HepG2 (cell line): ENCODE measurements at regions not wholly inside any gene's neighbourhood (a gene's known extent, or its start where the extent isn't known, plus 50 kb on each side); places are given as distances from the start of the nearest gene placed in this dataset.

ENCODE experiments used
- ELF4 ChIP-seq: sonication (generic); formaldehyde crosslinking; IDR thresholded peaks from 2 replicates; pipeline ENCODE4 v1.5.0; 2020; ENCODE audit warnings: missing genetic modification reagents, mild to moderate bottlenecking, moderate library complexity, borderline replicate concordance
- JUN ChIP-seq: sonication (generic); formaldehyde crosslinking; IDR thresholded peaks from 2 replicates; pipeline ENCODE4 v1.4.0; 2020; ENCODE audit warnings: mild to moderate bottlenecking, missing genetic modification reagents
- JUND ChIP-seq: sonication (generic); formaldehyde crosslinking; IDR thresholded peaks from 2 replicates; pipeline ENCODE4 v1.8.0; 2022; ENCODE audit warnings: mild to moderate bottlenecking, missing genetic modification reagents
- ZBTB1 ChIP-seq: sonication (generic); formaldehyde crosslinking; IDR thresholded peaks from 2 replicates; pipeline ENCODE4 v1.4.0; 2020; ENCODE audit warnings: missing genetic modification reagents, borderline replicate concordance
- ZNF274 ChIP-seq: sonication (generic); formaldehyde crosslinking; IDR thresholded peaks from 2 replicates; pipeline ENCODE4 v1.5.1; 2020; ENCODE audit warnings: mild to moderate bottlenecking, missing genetic modification reagents
- ZNF629 ChIP-seq: sonication (generic); formaldehyde crosslinking; conservative IDR thresholded peaks from 2 replicates; pipeline ENCODE4 v1.5.0; 2020; ENCODE audit warnings: missing genetic modification reagents
- ZNF75D ChIP-seq: sonication (generic); formaldehyde crosslinking; IDR thresholded peaks from 2 replicates; pipeline ENCODE4 v1.8.1; 2023; ENCODE audit warnings: missing genetic modification reagents, mild to moderate bottlenecking, borderline replicate concordance
- TF ChIP-seq, protein P1 (sequence below): IDR thresholded peaks from 2 replicates; pipeline ENCODE4 v1.6.1; 2016; ENCODE audit warnings: missing biosample characterization, missing genetic modification reagents, low read depth
- TF ChIP-seq, protein P2 (sequence below): sonication (generic); formaldehyde crosslinking; IDR thresholded peaks from 2 replicates; pipeline ENCODE4 v1.5.0; 2020; ENCODE audit warnings: mild to moderate bottlenecking, missing genetic modification reagents, moderate library complexity
- TF ChIP-seq, protein P3 (sequence below): sonication (generic); formaldehyde crosslinking; IDR thresholded peaks from 2 replicates; pipeline ENCODE4 v1.4.0; 2020; ENCODE audit warnings: missing genetic modification reagents
- TF ChIP-seq, protein P4 (sequence below): sonication (generic); formaldehyde crosslinking; IDR thresholded peaks from 2 replicates; pipeline ENCODE4 v1.4.0; 2020; ENCODE audit warnings: missing genetic modification reagents

DNA sequence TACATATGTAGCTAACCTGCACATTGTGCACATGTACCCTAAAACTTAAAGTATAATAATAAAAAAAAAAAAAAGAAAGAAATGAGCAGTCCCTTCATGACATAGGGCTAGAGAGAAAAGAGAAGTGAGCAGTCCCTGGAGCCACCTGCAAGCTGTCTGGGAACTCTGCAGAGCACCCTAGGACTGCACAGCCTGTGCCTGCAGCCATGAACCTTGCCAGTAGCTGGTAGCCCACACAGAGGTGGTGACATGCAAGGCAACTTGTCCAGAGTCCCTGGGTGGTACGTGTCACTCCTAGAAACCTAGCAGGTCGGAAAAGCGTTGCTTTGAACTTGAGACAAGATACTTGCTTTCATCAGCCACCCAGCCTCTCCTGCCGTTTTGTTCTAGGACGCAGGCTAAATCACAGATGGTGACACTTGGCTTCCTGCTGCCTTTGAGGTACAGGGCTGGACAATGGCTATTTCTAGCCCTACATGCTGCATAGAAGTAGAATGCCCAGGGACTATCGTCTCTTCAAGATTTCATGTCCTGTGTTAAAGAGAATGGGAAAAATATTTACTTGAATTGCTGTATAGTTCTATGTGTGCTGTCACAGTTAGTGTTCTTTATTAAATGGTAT lies 260.9 kb downstream of the LTN1 start:
- TF ChIP-seq ZNF75D (CRISPR knock-in tag) (no peak), ZNF629 (CRISPR knock-in tag) (no peak), ZBTB1 (CRISPR knock-in tag) (no peak), ELF4 (no peak), ZNF274 (CRISPR knock-in tag) (no peak), JUND (CRISPR knock-in tag) (no peak), JUN (CRISPR knock-in tag) (no peak)
- TF ChIP-seq, protein P1, sequence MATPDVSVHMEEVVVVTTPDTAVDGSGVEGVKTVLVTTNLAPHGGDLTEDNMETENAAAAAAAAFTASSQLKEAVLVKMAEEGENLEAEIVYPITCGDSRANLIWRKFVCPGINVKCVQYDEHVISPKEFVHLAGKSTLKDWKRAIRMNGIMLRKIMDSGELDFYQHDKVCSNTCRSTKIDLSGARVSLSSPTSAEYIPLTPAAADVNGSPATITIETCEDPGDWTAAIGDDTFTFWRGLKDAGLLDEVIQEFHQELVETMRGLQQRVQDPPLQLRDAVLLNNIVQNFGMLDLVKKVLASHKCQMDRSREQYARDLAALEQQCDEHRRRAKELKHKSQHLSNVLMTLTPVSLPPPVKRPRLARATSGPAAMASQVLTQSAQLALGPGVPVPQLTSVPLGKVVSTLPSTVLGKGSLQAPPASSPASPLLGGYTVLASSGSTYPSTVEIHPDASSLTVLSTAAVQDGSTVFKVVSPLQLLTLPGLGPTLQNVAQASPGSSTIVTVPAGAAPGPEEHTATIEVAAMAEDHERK: no peak
- TF ChIP-seq, protein P2, sequence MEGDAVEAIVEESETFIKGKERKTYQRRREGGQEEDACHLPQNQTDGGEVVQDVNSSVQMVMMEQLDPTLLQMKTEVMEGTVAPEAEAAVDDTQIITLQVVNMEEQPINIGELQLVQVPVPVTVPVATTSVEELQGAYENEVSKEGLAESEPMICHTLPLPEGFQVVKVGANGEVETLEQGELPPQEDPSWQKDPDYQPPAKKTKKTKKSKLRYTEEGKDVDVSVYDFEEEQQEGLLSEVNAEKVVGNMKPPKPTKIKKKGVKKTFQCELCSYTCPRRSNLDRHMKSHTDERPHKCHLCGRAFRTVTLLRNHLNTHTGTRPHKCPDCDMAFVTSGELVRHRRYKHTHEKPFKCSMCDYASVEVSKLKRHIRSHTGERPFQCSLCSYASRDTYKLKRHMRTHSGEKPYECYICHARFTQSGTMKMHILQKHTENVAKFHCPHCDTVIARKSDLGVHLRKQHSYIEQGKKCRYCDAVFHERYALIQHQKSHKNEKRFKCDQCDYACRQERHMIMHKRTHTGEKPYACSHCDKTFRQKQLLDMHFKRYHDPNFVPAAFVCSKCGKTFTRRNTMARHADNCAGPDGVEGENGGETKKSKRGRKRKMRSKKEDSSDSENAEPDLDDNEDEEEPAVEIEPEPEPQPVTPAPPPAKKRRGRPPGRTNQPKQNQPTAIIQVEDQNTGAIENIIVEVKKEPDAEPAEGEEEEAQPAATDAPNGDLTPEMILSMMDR (CRISPR knock-in tag): no peak
- TF ChIP-seq, protein P3, sequence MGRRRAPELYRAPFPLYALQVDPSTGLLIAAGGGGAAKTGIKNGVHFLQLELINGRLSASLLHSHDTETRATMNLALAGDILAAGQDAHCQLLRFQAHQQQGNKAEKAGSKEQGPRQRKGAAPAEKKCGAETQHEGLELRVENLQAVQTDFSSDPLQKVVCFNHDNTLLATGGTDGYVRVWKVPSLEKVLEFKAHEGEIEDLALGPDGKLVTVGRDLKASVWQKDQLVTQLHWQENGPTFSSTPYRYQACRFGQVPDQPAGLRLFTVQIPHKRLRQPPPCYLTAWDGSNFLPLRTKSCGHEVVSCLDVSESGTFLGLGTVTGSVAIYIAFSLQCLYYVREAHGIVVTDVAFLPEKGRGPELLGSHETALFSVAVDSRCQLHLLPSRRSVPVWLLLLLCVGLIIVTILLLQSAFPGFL (CRISPR knock-in tag): no peak
- TF ChIP-seq, protein P4, sequence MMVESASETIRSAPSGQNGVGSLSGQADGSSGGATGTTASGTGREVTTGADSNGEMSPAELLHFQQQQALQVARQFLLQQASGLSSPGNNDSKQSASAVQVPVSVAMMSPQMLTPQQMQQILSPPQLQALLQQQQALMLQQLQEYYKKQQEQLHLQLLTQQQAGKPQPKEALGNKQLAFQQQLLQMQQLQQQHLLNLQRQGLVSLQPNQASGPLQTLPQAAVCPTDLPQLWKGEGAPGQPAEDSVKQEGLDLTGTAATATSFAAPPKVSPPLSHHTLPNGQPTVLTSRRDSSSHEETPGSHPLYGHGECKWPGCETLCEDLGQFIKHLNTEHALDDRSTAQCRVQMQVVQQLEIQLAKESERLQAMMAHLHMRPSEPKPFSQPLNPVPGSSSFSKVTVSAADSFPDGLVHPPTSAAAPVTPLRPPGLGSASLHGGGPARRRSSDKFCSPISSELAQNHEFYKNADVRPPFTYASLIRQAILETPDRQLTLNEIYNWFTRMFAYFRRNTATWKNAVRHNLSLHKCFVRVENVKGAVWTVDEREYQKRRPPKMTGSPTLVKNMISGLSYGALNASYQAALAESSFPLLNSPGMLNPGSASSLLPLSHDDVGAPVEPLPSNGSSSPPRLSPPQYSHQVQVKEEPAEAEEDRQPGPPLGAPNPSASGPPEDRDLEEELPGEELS (CRISPR knock-in tag): no peak
